HG03097 (cell line): ENCODE measurements at regions not wholly inside any gene's neighbourhood (a gene's known extent, or its start where the extent isn't known, plus 50 kb on each side); places are given as distances from the start of the nearest gene placed in this dataset.
"Not testable (repeated sequence)": the region's sequence is repeated elsewhere in the genome, so short reads cannot be mapped to it uniquely, and the experiment has no call there.

ENCODE experiments used
- ATAC-seq: cut with Tn5 transposase; IDR thresholded peaks from one replicate; pipeline ENCODE4 v1.9.1; 2021; ENCODE audit not compliant: unreplicated experiment, low FRiP score

- no peak for ATAC-seq
These were observed 409.8 kb downstream of the DAD1 start for GRCh38 chr14:22179190-22179589.

- ATAC-seq, result no peak
These were observed 410.6 kb downstream of the DAD1 start for GRCh38 chr14:22178333-22178839.

GRCh38 chr14:22177870-22178269 lies 411.2 kb downstream of the DAD1 start:
- ATAC-seq, result no peak

- no peak for ATAC-seq
These were observed 412.1 kb downstream of the DAD1 start for GRCh38 chr14:22176957-22177356.

GRCh38 chr14:22175278-22175558 lies 413.8 kb downstream of the DAD1 start:
- not testable (repeated sequence) for ATAC-seq

GRCh38 chr14:22174412-22175277 lies 414.4 kb downstream of the DAD1 start:
- no peak for ATAC-seq

GRCh38 chr14:22168092-22168955 lies 420.7 kb downstream of the DAD1 start:
- no peak for ATAC-seq

- no peak for ATAC-seq
These were observed 424.4 kb downstream of the DAD1 start for GRCh38 chr14:22164616-22165015.

- no peak for ATAC-seq
These were observed 426.0 kb downstream of the DAD1 start for GRCh38 chr14:22163051-22163450.

GRCh38 chr14:22159957-22160356 lies 429.1 kb downstream of the DAD1 start:
- ATAC-seq, result no peak

GRCh38 chr14:22159099-22159498 lies 429.9 kb downstream of the DAD1 start:
- no peak for ATAC-seq

- no peak for ATAC-seq
These were observed 430.5 kb downstream of the DAD1 start for GRCh38 chr14:22158560-22158959.

- no peak for ATAC-seq
These were observed 433.5 kb downstream of the DAD1 start for GRCh38 chr14:22155571-22155970.

- ATAC-seq, result no peak
These were observed 436.1 kb downstream of the DAD1 start for GRCh38 chr14:22152903-22153302.

- ATAC-seq, result no peak
These were observed 436.7 kb downstream of the DAD1 start for GRCh38 chr14:22152161-22152870.

- no peak for ATAC-seq
These were observed 437.9 kb downstream of the DAD1 start for GRCh38 chr14:22151121-22151520.

- ATAC-seq, result no peak
These were observed 440.0 kb downstream of the DAD1 start for GRCh38 chr14:22149058-22149457.

- no peak for ATAC-seq
These were observed 441.3 kb downstream of the DAD1 start for GRCh38 chr14:22147716-22148115.

- no peak for ATAC-seq
These were observed 445.7 kb downstream of the DAD1 start for GRCh38 chr14:22143363-22143762.

GRCh38 chr14:22140633-22141032 lies 448.4 kb downstream of the DAD1 start:
- ATAC-seq, result no peak
